ENCODE measurements at regions not wholly inside any gene's neighbourhood (a gene's known extent, or its start where the extent isn't known, plus 50 kb on each side); places are given as distances from the start of the nearest gene placed in this dataset.

DNA sequence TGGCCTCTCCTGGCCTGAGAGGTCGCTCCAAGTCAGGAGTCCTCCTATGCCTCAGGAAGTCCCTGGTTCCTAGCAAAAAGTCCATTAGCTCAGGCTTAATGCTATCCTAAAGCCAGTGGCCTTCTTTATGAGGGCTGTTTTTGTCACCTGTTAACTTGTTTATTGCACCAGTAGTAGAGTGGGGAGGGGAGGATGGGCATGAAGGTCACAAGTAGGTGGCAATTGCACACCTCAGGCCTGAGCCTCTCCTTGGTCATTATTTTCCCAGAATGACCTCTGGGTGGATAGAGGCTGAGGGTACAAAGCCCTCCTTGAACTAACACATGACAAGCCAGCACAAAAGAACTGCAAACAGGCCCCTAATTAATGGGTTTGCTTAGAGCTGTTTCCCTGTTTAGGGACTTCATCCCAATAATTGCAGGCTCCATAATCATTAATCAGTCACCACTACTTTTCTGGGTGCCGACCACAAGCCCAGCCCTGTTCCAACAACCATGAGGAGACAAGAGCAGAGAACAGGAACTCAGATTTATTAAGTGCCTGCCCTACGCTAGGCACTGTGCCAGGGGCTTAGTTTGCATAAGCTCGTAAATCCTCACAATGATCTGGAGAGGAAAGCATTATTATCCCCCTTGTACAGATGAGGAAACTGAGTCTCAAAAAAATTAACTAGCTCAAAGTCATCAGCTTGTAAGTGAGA lies 123.0 kb upstream of the PKDCC start:
- H3K4me1 Mint-ChIP-seq (ENCODE audit: low read depth): no peaks in the 10 kb centered on the region
- no peak overlapping the region for H3K27ac Mint-ChIP-seq
- H3K36me3 Mint-ChIP-seq (ENCODE audit: low read depth): no peaks in the 10 kb centered on the region
- no peak for DNase-seq (ENCODE audit: low spot score)
- peaks cover 9% of the 10 kb centered on the region for H3K9me3 Mint-ChIP-seq
- H3K27me3 Mint-ChIP-seq (ENCODE audit: insufficient read depth): peaks cover 3% of the 10 kb centered on the region
- intact Hi-C loops (cut with micrococcal nuclease): no loop called here
- no peak overlapping the region for H3K4me3 Mint-ChIP-seq

DNA sequence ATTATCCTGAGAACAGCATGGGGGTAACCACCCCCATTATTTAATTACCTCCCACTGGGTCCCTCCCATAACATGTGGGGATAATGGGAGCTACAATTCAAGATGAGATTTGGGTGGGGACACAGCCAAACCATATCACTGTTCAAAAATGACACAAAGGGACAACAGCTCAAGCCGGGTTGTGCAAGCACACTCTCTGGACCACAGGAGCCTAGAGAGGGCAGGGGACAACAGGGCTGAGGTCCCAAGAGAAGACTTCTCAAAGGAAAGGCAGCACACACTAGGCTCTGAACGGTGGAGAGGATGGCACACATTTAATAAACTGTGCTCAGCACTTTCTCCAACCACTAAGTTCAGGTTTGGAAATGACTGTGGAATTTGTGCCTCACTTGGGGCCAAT lies 122.1 kb upstream of the PKDCC start:
- intact Hi-C loops (cut with micrococcal nuclease): no loop called here
- Mint-ChIP-seq H3K27ac (no peak overlapping the region), H3K4me3 (no peak overlapping the region), H3K36me3 (ENCODE audit: low read depth) (no peaks in the 10 kb centered on the region), H3K27me3 (ENCODE audit: insufficient read depth) (peaks cover 3% of the 10 kb centered on the region), H3K4me1 (ENCODE audit: low read depth) (no peaks in the 10 kb centered on the region), H3K9me3 (peaks cover 9% of the 10 kb centered on the region)
- no peak for DNase-seq (ENCODE audit: low spot score)

DNA sequence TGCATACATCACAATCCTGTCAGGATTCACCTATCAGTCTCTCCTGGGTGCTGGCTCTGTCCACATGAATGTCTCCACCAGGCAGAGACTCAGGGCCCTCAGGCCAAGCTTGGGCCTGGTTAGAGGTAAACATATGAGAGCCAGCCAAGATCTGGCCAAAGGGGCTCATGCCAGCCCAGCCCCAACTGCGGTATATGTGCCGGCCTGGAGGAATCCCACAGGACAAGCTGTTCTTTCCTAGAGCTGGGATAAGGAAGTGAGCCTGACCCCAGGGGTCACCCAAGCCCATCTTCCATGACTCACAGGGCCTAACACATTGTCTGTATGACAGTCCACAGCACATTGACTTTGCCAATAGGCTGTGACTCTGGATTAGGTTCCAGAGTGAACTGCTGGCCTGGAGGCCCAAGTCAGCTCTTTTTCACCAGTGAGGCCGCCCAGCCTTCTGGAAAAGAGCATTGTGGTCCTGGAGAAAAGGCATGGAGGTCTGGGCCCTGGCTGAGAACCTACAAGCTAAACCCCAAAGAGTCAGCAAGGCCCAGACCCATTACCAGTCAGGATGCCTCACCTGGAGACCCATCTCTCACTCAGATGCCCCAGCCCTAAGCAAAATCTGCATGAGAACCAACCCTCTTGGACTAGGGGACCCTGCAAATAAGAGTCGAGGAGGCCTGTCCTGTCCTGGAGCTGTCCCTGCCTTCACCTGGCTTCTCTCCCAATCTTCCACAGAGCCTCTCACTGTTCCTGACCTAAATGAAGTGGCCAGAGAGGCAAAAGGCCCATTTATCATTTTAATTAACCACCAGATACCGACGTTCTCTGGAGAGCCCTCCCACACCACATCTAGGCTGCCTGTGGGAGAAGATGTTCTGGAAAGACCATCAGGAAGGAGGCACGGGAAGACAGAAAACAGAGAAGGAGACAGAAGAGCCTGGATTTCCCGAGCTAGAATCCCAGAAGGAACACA lies 120.9 kb upstream of the PKDCC start:
- H3K27me3 Mint-ChIP-seq (ENCODE audit: insufficient read depth): peaks cover 5% of the 10 kb centered on the region
- peaks cover 9% of the 10 kb centered on the region for H3K9me3 Mint-ChIP-seq
- no peaks in the 10 kb centered on the region for H3K4me1 Mint-ChIP-seq (ENCODE audit: low read depth)
- DNase-seq (ENCODE audit: low spot score): no peak
- no peaks in the 10 kb centered on the region for H3K36me3 Mint-ChIP-seq (ENCODE audit: low read depth)
- intact Hi-C loops (cut with micrococcal nuclease): no loop called here
- no peak overlapping the region for H3K4me3 Mint-ChIP-seq
- H3K27ac Mint-ChIP-seq: no peak overlapping the region

DNA sequence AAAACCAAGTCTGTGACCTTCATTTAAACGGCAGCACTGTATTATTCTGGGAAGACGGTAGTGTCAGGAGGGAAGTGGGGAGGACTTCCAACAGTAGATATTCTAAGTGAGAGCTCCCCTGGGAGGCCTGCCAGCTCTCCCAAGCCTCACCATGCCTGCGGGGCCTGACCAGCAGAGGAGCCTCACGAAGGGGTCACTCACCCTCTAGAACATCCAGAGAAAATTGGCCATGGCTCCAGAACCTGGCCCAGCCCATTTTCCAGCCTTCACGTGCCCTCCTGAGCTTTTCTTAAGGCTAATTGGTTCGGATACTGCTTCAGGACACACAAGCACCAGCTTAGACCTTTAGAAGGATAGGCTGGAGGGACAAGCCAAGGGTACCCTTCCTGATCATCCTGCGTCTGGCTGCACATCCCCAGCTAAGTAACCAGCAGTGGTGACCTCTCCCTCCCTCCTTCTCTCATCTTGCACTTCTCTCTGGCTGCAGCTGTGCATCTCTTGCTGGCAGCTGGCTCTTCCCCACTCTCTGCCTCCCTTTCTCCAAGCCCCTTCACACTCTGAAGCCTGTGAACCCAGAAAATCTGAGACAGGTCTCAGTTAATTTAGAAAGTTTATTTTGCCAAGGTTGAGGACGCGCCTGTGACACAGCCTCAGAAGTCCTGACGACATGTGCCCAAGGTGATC lies 120.1 kb upstream of the PKDCC start:
- no peak for DNase-seq (ENCODE audit: low spot score)
- H3K4me1 Mint-ChIP-seq (ENCODE audit: low read depth): no peaks in the 10 kb centered on the region
- peaks cover 9% of the 10 kb centered on the region for H3K9me3 Mint-ChIP-seq
- peaks cover 5% of the 10 kb centered on the region for H3K27me3 Mint-ChIP-seq (ENCODE audit: insufficient read depth)
- intact Hi-C loops (cut with micrococcal nuclease): no loop called here
- H3K27ac Mint-ChIP-seq: no peak overlapping the region
- no peak overlapping the region for H3K4me3 Mint-ChIP-seq
- H3K36me3 Mint-ChIP-seq (ENCODE audit: low read depth): no peaks in the 10 kb centered on the region

DNA sequence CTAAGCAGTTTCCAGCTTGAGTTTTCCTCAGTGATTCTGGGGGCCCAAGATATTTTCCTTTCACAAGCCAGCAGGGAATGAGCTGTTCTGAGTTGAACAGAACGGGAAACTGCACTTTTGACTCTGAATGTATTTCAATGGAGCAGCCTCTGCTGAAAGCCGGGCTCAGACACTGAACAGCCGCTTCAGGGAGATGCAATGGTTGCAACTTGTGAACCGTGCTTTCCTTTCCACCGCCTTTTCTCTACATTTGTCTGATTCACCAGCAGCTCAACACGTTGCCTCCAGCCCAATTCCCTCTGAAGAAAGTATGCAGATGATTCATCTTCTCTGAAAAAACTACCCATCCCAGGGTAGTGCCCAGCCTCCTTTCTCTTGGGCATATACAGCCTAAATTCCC lies 119.3 kb upstream of the PKDCC start:
- peaks cover 9% of the 10 kb centered on the region for H3K9me3 Mint-ChIP-seq
- no peak for DNase-seq (ENCODE audit: low spot score)
- H3K4me3 Mint-ChIP-seq: no peak overlapping the region
- no peaks in the 10 kb centered on the region for H3K4me1 Mint-ChIP-seq (ENCODE audit: low read depth)
- no peak overlapping the region for H3K27ac Mint-ChIP-seq
- H3K27me3 Mint-ChIP-seq (ENCODE audit: insufficient read depth): peaks cover 3% of the 10 kb centered on the region
- intact Hi-C loops (cut with micrococcal nuclease): no loop called here
- no peaks in the 10 kb centered on the region for H3K36me3 Mint-ChIP-seq (ENCODE audit: low read depth)

DNA sequence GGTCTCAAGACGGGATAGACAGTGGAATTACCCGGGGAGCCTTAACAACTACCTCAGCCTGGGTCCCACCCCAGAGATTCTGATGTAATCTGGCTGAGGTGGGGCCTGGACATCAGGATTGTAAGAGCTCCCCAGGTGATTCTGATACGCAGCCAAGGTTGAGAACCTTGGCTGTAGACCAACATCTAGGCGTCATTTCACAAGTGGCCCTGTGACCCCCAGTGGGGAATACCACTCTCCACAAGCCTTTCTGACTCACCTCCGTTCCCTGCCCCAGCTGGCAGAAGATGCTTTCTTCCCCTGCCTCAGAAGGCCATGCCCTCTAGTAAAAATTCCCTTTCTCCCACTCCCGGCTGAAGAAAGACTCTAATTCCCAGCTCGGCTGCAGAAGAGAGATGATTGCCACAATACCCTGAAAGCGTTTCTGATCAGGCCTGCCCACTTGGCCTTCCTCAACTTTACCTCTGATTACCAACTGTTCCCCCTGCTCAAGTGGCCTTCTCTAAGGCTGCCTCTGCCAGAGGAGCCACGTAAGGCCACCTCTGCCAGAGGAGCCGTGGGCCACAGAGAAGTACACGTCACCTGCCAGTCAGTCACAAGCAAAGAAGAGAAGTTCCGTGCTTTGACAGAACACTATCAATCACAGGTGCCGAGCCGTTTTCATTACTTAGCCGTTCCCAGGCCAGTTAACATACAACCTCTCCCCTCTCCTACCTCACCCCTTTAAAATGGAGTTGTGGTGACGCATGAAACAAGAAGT lies 116.8 kb upstream of the PKDCC start:
- Mint-ChIP-seq H3K9me3 (no peaks in the 10 kb centered on the region), H3K4me1 (ENCODE audit: low read depth) (no peaks in the 10 kb centered on the region), H3K27me3 (ENCODE audit: insufficient read depth) (peaks cover 6% of the 10 kb centered on the region), H3K4me3 (no peak overlapping the region), H3K27ac (no peak overlapping the region), H3K36me3 (ENCODE audit: low read depth) (no peaks in the 10 kb centered on the region)
- no peak for DNase-seq (ENCODE audit: low spot score)
- intact Hi-C loops (cut with micrococcal nuclease): no loop called here

DNA sequence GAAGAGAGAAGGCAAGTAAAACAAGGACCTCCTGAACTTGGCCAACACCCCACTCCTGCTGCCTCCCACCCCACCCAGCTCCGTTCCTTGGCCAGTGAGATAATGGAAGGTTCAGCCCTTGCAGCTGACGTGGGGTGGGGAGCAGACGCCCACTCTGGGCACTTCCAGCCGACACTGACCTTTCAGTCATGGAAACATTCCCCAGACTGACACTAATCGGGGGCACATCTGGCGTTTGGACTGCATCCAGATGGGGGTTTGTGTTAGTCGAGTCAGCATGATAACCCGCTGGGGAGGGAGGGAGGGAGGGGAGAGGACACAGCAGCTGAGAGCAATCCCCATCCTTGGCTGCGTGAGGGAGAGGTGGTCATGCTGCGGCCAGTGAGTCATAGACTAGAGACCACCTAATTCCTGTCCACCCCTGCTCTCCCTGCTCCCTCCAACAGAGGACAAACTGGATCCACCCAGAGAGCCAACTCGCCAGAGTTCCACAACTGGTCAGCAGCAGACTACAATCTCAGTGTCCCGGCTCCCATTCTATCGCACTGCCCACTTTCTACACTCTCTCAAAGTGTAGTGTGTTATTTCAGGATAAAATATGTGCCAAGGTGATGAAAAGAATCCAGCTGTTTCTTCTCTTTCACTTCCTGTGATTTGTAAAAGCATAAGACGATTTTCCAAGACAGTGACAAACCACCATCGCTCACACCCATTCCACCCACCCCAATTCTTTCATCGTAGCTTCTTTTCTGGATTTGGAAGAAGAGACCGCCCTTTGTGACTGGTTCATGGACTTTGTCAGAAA lies 115.4 kb upstream of the PKDCC start:
- H3K4me1 Mint-ChIP-seq (ENCODE audit: low read depth): no peaks in the 10 kb centered on the region
- DNase-seq (ENCODE audit: low spot score): no peak
- no peaks in the 10 kb centered on the region for H3K9me3 Mint-ChIP-seq
- no peaks in the 10 kb centered on the region for H3K36me3 Mint-ChIP-seq (ENCODE audit: low read depth)
- H3K27me3 Mint-ChIP-seq (ENCODE audit: insufficient read depth): peaks cover 9% of the 10 kb centered on the region
- no peak overlapping the region for H3K4me3 Mint-ChIP-seq
- intact Hi-C loops (cut with micrococcal nuclease): no loop called here
- H3K27ac Mint-ChIP-seq: no peak overlapping the region

DNA sequence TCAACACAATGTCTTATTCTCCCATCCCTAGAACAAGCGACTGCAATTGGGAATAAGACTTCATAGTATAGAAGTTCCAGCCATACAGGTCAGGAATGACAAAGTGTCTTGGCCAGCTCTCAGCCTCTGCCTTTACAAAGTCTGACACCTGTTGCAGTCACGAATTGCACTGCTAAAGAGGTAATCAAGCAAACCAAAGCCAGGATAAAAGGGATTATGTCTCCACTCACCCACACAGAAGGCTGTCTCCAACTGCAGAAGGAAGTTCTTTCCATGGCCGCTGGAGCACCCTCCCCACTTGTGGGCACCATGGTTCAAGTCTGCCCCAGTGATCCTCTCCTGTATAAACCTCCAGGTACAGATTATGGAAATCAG lies 114.8 kb upstream of the PKDCC start:
- H3K27me3 Mint-ChIP-seq (ENCODE audit: insufficient read depth): peaks cover 9% of the 10 kb centered on the region
- no peaks in the 10 kb centered on the region for H3K4me1 Mint-ChIP-seq (ENCODE audit: low read depth)
- intact Hi-C loops (cut with micrococcal nuclease): no loop called here
- no peak for DNase-seq (ENCODE audit: low spot score)
- no peak overlapping the region for H3K27ac Mint-ChIP-seq
- H3K9me3 Mint-ChIP-seq: no peaks in the 10 kb centered on the region
- H3K4me3 Mint-ChIP-seq: no peak overlapping the region
- H3K36me3 Mint-ChIP-seq (ENCODE audit: low read depth): no peaks in the 10 kb centered on the region

DNA sequence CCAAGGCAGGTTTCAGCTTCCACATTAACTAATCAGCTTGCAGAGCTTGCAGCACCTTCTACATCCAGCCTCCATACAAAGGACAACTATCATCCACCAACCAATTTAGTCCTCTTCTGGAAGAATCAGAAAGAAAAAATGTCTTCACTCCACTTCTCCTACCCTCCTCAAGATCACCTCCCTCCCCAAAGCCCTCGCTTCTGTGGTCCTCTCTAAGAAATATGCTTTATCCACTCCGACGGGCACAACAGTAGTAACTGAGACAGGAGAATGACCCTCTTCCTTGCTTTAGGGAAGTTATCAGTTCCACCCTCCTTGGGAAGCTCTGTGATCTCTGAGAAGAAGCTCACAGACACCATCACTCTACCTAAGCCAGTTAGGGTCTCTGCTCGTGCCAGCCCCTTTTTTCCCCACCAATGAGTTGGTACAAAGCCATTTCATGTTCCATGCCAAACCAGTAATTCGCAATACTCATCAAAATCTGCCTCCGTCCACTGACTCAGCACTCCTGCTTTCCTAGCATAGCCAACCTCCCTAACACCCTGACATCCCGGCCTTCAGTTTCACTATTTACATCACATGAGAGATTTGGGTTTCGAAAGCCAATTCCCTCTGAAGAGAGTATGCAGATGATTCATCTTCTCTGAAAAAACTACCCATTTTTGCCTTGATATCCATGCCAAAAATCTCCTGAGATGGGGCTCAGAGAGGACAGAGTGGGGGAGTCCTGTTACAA lies 114.1 kb upstream of the PKDCC start:
- peaks cover 11% of the 10 kb centered on the region for H3K27me3 Mint-ChIP-seq (ENCODE audit: insufficient read depth)
- DNase-seq (ENCODE audit: low spot score): no peak
- no peak overlapping the region for H3K27ac Mint-ChIP-seq
- no peaks in the 10 kb centered on the region for H3K36me3 Mint-ChIP-seq (ENCODE audit: low read depth)
- intact Hi-C loops (cut with micrococcal nuclease): no loop called here
- H3K4me1 Mint-ChIP-seq (ENCODE audit: low read depth): no peaks in the 10 kb centered on the region
- H3K9me3 Mint-ChIP-seq: no peaks in the 10 kb centered on the region
- no peak overlapping the region for H3K4me3 Mint-ChIP-seq

DNA sequence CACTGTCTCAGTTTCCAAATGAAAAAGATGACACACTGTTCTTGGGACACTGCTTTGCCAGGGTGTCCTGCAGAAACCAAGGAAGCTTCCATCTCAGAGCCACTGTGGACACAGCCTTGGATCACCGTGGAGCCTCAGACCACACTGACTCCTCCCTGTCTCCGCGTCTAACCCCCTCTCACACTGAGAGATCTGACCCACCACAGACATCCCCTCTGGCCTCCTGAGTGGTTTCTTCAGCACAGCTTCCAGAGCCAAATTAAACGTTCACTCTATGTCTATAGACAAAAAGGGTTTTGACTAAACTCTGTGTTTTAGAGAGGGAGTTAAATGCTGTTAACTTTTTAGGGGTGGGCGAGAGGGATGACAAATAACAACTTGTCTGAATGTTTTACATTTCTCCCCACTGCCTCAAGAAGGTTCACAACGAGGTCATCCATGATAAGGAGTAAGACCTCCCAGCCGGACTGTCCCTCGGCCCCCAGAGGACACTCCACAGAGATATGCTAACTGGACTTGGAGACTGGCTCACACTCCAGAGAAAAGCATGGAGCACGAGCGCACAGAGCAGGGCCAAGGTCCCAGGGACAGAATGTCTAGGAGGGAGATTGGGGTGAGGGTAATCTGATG lies 113.4 kb upstream of the PKDCC start:
- H3K27ac Mint-ChIP-seq: no peak overlapping the region
- H3K4me1 Mint-ChIP-seq (ENCODE audit: low read depth): no peaks in the 10 kb centered on the region
- intact Hi-C loops (cut with micrococcal nuclease): no loop called here
- peaks cover 11% of the 10 kb centered on the region for H3K27me3 Mint-ChIP-seq (ENCODE audit: insufficient read depth)
- no peaks in the 10 kb centered on the region for H3K36me3 Mint-ChIP-seq (ENCODE audit: low read depth)
- H3K9me3 Mint-ChIP-seq: no peaks in the 10 kb centered on the region
- no peak for DNase-seq (ENCODE audit: low spot score)
- H3K4me3 Mint-ChIP-seq: no peak overlapping the region

DNA sequence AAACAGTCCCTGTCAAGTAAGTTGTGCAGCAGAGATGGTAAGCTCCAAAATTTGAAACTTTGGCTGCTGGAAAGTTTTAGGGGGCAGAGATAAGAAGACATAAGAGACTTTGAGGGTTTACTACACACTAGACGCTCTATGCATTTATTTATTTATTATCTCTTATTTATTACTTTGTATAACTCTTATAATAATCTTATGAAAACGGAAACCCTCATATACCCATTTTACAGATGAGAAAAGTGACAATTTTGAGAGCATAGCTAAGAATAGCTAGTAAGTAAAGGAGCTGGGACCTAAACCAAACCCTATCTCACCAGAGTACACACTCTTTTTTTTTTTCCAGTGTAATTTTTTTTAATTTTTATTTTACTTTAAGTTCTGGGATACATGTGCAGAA lies 112.8 kb upstream of the PKDCC start:
- intact Hi-C loops (cut with micrococcal nuclease): no loop called here
- Mint-ChIP-seq H3K36me3 (ENCODE audit: low read depth) (no peaks in the 10 kb centered on the region), H3K27ac (no peak overlapping the region), H3K9me3 (no peaks in the 10 kb centered on the region), H3K27me3 (ENCODE audit: insufficient read depth) (peaks cover 11% of the 10 kb centered on the region), H3K4me1 (ENCODE audit: low read depth) (no peaks in the 10 kb centered on the region), H3K4me3 (no peak overlapping the region)
- no peak for DNase-seq (ENCODE audit: low spot score)

Measured in activated T-helper 1 cell treated with anti-CD3 and anti-CD28 coated beads, Interleukin-12 subunit alpha, Interleukin-12 subunit beta, Interleukin-2, Interleukin-4 antibody, amounts not matched to agents 30 ng/mL and 10 ng/mL and 1 ng/mL, durations not matched to agents 14 hours and 24 hours and 36 hours (primary cell).